ENCODE measurements at regions not wholly inside any gene's neighbourhood (a gene's known extent, or its start where the extent isn't known, plus 50 kb on each side); places are given as distances from the start of the nearest gene placed in this dataset.
"Not testable (repeated sequence)": the region's sequence is repeated elsewhere in the genome, so short reads cannot be mapped to it uniquely, and the experiment has no call there.

GRCh38 chr2:136312568-136312967, 194.6 kb upstream of the CXCR4 start:
- not testable (repeated sequence) for H3K9me3 Mint-ChIP-seq; H3K36me3 Mint-ChIP-seq (ENCODE audit: low read depth); H3K27ac Mint-ChIP-seq; H3K4me3 Mint-ChIP-seq; H3K27me3 Mint-ChIP-seq (ENCODE audit: low read depth)
- H3K4me1 Mint-ChIP-seq (ENCODE audit: low read depth), result peaks cover 16% of the 10 kb centered on the region

DNA sequence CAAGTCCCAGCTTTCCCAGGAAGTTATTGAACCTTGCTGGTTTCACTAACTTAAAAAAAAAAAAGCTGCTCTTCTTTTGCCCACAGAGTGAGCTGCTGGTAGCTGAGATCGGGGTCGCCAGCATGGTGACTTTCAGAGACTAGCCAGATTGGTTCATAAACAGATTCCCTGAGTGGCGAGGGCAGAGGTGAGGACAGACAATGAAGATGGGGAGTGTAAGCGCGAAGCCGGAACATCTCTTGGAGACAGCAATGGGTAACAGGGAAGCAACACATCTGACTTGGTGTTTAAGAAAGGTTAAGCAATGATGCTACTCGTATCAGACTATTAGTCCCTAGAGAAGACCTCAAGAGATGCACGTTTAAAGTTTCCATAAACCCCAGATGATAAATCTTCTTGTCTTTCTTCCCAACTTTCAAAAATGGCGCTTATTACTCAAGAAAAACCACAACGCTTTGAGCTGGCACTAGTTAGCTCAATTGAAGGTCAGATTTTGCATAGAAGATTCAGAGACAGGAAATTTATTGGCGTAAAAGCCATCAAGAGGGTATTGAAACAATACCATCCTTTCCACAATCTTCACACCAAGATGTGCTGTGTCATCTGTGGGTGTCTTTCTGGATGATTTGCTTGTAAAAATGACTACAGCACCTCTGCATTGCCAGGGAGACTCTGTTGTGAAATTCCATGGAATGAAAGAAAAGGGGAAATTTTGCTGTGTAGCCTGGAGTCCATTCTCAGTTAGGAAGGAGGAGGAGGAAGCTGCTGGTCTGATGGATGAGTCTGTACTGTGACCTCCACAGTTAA, 193.1 kb upstream of the CXCR4 start:
- peak overlapping the region; percentile 32 for H3K27ac Mint-ChIP-seq
- no peaks in the 10 kb centered on the region for H3K36me3 Mint-ChIP-seq (ENCODE audit: low read depth)
- H3K27me3 Mint-ChIP-seq (ENCODE audit: low read depth), result no peaks in the 10 kb centered on the region
- no peaks in the 10 kb centered on the region for H3K9me3 Mint-ChIP-seq
- peaks cover 16% of the 10 kb centered on the region for H3K4me1 Mint-ChIP-seq (ENCODE audit: low read depth)
- H3K4me3 Mint-ChIP-seq, result no peak overlapping the region

DNA sequence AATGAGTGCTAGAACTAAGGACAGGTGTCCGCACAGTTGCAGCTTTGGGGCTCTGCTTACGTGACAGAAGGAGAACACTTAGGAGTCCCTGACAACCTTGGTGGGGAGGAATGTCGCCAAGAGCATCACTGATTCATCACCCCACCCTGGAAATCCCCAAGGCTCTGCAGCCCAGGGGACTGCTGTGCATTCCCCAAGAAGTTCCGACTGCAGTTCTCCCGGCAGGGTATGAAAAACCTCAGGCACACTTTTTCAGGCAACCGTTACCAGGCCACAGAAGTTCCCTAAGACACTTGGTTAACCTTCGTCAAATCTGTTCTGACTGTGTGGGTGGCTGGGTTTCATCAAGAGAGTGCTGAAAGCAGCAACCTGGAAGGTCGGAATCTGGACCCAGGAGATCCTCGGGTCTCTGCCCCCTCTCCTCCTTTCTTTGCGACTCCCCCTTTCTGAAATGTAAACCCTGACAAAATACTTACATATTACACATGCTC, 192.1 kb upstream of the CXCR4 start:
- peak overlapping the region; percentile 32 for H3K27ac Mint-ChIP-seq
- no peaks in the 10 kb centered on the region for H3K36me3 Mint-ChIP-seq (ENCODE audit: low read depth)
- H3K4me3 Mint-ChIP-seq, result no peak overlapping the region
- H3K9me3 Mint-ChIP-seq, result no peaks in the 10 kb centered on the region
- H3K27me3 Mint-ChIP-seq (ENCODE audit: low read depth), result no peaks in the 10 kb centered on the region
- H3K4me1 Mint-ChIP-seq (ENCODE audit: low read depth), result peaks cover 26% of the 10 kb centered on the region

- Mint-ChIP-seq H3K27me3 (ENCODE audit: low read depth) (no peaks in the 10 kb centered on the region), H3K4me3 (no peak overlapping the region), H3K4me1 (ENCODE audit: low read depth) (peaks cover 28% of the 10 kb centered on the region), H3K9me3 (no peaks in the 10 kb centered on the region), H3K36me3 (ENCODE audit: low read depth) (no peaks in the 10 kb centered on the region), H3K27ac (no peak overlapping the region)
These were observed 190.7 kb upstream of the CXCR4 start for GRCh38 chr2:136308611-136309010.

- H3K36me3 Mint-ChIP-seq (ENCODE audit: low read depth), result no peaks in the 10 kb centered on the region
- no peaks in the 10 kb centered on the region for H3K9me3 Mint-ChIP-seq
- peaks cover 28% of the 10 kb centered on the region for H3K4me1 Mint-ChIP-seq (ENCODE audit: low read depth)
- no peak overlapping the region for H3K27ac Mint-ChIP-seq
- no peak overlapping the region for H3K4me3 Mint-ChIP-seq
- H3K27me3 Mint-ChIP-seq (ENCODE audit: low read depth), result peaks cover 7% of the 10 kb centered on the region
These were observed 188.9 kb upstream of the CXCR4 start for GRCh38 chr2:136306836-136307235.

DNA sequence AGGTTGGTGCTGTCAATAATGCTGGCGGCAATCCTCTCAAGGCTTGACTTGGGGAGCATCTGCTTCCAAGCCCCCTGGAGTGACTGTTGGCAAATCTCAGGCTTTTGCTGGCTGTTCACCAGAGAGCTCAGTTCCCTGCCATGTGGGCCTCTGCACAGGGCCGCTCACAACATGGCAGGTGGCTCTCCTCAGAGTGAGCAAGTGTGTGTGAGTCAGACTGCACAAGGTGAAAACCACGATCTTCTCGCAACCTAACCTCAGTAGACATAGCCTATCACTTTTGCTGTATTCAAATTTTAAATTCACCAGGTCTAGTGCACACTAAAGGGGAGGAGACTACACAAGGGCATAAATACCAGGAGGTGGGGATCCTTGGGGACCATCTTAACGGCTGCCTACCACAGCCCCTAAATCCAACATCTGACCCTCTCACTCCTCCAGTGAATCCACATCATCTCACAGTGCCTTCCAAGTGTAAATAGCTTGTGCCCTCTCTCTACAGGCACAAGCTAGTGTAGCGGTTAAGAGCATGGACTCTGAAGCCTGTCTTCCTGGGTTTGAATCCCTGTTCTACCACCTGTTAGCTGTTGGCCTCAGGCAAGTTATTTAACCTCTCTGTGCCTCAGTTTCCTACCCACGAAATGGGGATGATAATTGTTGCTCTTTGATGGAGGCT, 187.7 kb upstream of the CXCR4 start:
- peaks cover 7% of the 10 kb centered on the region for H3K27me3 Mint-ChIP-seq (ENCODE audit: low read depth)
- H3K9me3 Mint-ChIP-seq, result no peaks in the 10 kb centered on the region
- no peak overlapping the region for H3K4me3 Mint-ChIP-seq
- H3K36me3 Mint-ChIP-seq (ENCODE audit: low read depth), result no peaks in the 10 kb centered on the region
- peaks cover 19% of the 10 kb centered on the region for H3K4me1 Mint-ChIP-seq (ENCODE audit: low read depth)
- H3K27ac Mint-ChIP-seq, result peak overlapping the region; percentile 52

DNA sequence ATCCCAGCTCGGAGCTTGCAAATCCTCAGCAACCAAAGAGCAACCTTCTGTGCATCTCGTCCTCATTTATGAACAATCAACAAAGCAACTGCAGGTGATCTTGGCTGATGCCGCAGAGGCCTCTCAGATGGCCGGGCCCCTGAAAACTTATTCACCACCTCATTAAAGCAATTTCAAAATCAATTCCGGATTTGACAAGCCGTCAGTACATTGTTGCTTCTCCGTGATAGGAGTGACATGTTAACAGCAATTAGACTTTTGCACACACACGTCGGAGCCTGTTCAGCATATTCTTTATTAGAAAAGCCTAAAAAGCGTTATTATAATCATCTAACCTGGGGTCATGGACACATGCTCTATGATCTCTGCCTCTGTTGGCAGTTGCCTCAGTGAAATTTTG, 183.1 kb upstream of the CXCR4 start:
- Mint-ChIP-seq H3K4me1 (ENCODE audit: low read depth) (peaks cover 15% of the 10 kb centered on the region), H3K36me3 (ENCODE audit: low read depth) (peaks cover 5% of the 10 kb centered on the region), H3K4me3 (no peak overlapping the region), H3K9me3 (no peaks in the 10 kb centered on the region), H3K27me3 (ENCODE audit: low read depth) (peaks cover 12% of the 10 kb centered on the region), H3K27ac (no peak overlapping the region)

DNA sequence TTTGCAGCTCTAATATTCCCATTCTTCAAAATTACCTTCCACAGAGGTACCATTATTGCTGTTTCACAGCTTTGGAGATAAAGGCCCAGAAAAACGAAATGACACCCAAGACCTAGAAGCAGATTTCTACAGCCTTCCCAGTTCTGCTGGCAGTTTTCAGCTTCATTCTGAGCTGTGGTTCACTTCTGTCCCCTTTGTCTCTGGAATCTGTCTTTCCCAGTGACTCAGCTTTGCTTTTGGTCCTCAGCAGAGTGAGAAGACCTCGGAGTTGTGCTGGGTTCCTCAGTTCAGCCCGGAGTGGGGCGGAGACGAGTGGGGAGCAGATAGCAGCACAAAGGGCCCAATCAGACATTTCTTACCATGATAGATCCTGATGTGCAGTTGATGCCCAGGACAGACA, 180.7 kb upstream of the CXCR4 start:
- Mint-ChIP-seq H3K27me3 (ENCODE audit: low read depth) (peaks cover 12% of the 10 kb centered on the region), H3K27ac (no peak overlapping the region), H3K9me3 (no peaks in the 10 kb centered on the region), H3K36me3 (ENCODE audit: low read depth) (peaks cover 5% of the 10 kb centered on the region), H3K4me3 (no peak overlapping the region), H3K4me1 (ENCODE audit: low read depth) (peaks cover 3% of the 10 kb centered on the region)

DNA sequence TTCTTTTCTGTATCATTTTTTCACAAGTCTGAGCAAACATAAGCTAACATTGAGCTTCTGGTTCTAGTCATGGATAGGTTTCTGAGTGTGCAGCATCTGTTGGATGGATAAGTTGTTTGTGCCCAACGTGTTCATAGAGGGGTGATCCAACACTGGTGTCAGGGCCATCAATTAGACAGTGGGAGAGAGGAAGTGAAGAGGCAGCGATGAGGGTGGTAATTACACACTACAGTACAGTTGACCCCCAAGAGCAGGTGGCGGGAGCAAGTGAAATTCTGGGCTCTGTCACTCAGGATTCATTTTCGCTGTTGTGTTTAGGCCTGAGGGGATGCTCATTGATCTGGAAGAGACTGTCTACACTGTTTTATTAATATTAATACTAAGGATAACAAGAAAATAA, 180.0 kb upstream of the CXCR4 start:
- peaks cover 3% of the 10 kb centered on the region for H3K4me1 Mint-ChIP-seq (ENCODE audit: low read depth)

GRCh38 chr2:136297312-136297711, 179.4 kb upstream of the CXCR4 start:
- Mint-ChIP-seq H3K4me3 (no peak overlapping the region), H3K27ac (no peak overlapping the region), H3K36me3 (ENCODE audit: low read depth) (peaks cover 5% of the 10 kb centered on the region)

More for the DNA sequence above, 180.0 kb upstream of the CXCR4 start:
- Mint-ChIP-seq H3K27me3 (ENCODE audit: low read depth) (peaks cover 10% of the 10 kb centered on the region), H3K9me3 (no peaks in the 10 kb centered on the region), H3K36me3 (ENCODE audit: low read depth) (peaks cover 5% of the 10 kb centered on the region), H3K4me3 (no peak overlapping the region), H3K27ac (no peak overlapping the region)

DNA sequence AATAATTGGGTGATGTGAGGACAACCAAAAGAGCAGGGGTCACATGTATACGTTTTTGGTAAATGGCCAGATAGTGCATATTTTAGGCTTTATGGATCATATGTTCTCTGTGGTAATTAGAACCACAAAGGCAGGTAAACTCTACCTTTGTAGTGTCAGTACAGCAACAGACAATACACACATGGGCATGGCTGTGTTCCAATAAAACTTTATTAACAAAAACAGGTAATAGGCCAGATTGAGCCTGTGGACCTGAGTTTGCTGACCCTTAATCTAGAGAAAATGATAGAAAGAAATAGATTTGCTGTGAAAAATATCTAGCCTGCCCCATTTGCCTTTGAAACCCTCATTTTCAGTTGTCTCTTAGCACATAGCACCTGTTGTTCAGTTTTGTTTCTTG, 177.2 kb upstream of the CXCR4 start:
- no peak overlapping the region for H3K27ac Mint-ChIP-seq
- H3K36me3 Mint-ChIP-seq (ENCODE audit: low read depth), result peaks cover 5% of the 10 kb centered on the region
- no peaks in the 10 kb centered on the region for H3K27me3 Mint-ChIP-seq (ENCODE audit: low read depth)
- H3K4me3 Mint-ChIP-seq, result no peak overlapping the region
- H3K9me3 Mint-ChIP-seq, result no peaks in the 10 kb centered on the region
- peaks cover 7% of the 10 kb centered on the region for H3K4me1 Mint-ChIP-seq (ENCODE audit: low read depth)

More at GRCh38 chr2:136297312-136297711, 179.4 kb upstream of the CXCR4 start:
- Mint-ChIP-seq H3K9me3 (no peaks in the 10 kb centered on the region), H3K27me3 (ENCODE audit: low read depth) (peaks cover 7% of the 10 kb centered on the region), H3K4me1 (ENCODE audit: low read depth) (peaks cover 5% of the 10 kb centered on the region)

GRCh38 chr2:136291871-136292270, 173.9 kb upstream of the CXCR4 start:
- H3K9me3 Mint-ChIP-seq, result no peaks in the 10 kb centered on the region
- H3K36me3 Mint-ChIP-seq (ENCODE audit: low read depth), result no peaks in the 10 kb centered on the region
- H3K27ac Mint-ChIP-seq, result no peak overlapping the region
- no peaks in the 10 kb centered on the region for H3K27me3 Mint-ChIP-seq (ENCODE audit: low read depth)
- no peak overlapping the region for H3K4me3 Mint-ChIP-seq
- H3K4me1 Mint-ChIP-seq (ENCODE audit: low read depth), result peaks cover 5% of the 10 kb centered on the region

DNA sequence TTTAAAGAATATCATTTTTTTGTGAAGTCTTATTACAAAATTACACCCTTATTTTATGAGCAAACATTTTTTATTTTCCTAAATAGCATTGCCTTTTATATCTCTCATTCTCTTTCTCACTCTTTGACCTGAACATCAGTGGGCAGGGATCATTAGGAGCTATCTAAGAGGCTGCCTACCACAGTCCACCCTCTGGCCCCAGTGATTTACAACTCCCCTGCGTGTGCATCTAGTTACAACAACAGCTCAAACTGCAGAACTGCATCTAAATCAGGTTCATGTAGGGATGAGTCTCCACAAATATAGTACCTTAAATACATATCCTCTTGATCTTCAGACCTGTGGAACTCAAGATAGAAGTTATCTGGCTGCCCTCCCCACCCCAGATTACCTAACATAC, 172.4 kb upstream of the CXCR4 start:
- H3K36me3 Mint-ChIP-seq (ENCODE audit: low read depth), result peaks cover 3% of the 10 kb centered on the region
- peaks cover 15% of the 10 kb centered on the region for H3K4me1 Mint-ChIP-seq (ENCODE audit: low read depth)
- no peak overlapping the region for H3K27ac Mint-ChIP-seq
- H3K9me3 Mint-ChIP-seq, result no peaks in the 10 kb centered on the region
- H3K27me3 Mint-ChIP-seq (ENCODE audit: low read depth), result no peaks in the 10 kb centered on the region
- no peak overlapping the region for H3K4me3 Mint-ChIP-seq

DNA sequence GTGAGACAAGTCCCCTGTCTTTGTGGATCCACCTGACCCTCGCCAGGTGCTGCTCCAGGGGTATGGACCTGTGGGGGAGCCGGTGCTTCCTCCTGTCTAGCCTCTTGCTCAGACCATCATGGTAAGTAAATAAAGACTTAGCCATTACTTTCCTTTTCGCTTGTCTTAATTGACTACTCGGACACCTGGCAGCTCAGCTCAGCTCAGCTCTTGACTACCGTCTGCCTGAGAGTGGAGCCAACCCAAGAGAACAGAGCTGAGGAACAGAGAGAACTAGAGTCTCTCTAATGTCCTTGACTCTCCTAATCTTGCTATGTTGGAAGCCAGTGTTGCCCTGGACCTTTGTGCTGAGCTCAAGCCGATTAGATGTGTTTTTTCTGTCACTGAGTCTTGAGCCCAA, 170.3 kb upstream of the CXCR4 start:
- H3K27ac Mint-ChIP-seq, result no peak overlapping the region
- peaks cover 4% of the 10 kb centered on the region for H3K36me3 Mint-ChIP-seq (ENCODE audit: low read depth)
- no peaks in the 10 kb centered on the region for H3K27me3 Mint-ChIP-seq (ENCODE audit: low read depth)
- no peaks in the 10 kb centered on the region for H3K9me3 Mint-ChIP-seq
- no peak overlapping the region for H3K4me3 Mint-ChIP-seq
- peaks cover 30% of the 10 kb centered on the region for H3K4me1 Mint-ChIP-seq (ENCODE audit: low read depth)

DNA sequence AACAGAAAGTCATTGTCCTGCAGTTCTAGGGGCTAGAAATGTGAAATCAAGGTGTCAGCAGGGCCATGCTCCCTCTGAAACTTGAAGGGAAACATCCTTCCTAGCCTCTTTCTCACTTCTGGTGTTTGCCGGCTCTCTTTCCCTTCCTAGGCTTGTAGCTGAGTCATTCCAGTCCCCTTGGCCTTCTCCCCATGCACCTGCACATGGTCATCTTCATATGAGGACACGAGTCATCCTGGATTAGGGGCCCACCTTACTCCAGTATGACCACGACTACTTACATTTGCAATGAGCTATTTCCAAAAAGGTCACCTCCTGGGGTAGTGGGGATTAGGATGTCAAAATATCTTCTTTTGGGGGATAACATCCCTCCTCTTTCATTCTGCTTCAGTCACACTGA, 168.5 kb upstream of the CXCR4 start:
- H3K4me1 Mint-ChIP-seq (ENCODE audit: low read depth), result peaks cover 40% of the 10 kb centered on the region
- H3K36me3 Mint-ChIP-seq (ENCODE audit: low read depth), result peaks cover 4% of the 10 kb centered on the region
- no peak overlapping the region for H3K4me3 Mint-ChIP-seq
- H3K27ac Mint-ChIP-seq, result no peak overlapping the region
- no peaks in the 10 kb centered on the region for H3K27me3 Mint-ChIP-seq (ENCODE audit: low read depth)
- no peaks in the 10 kb centered on the region for H3K9me3 Mint-ChIP-seq
